Progenitor cell of endocrine pancreas (in vitro differentiated cells): ENCODE measurements at regions not wholly inside any gene's neighbourhood (a gene's known extent, or its start where the extent isn't known, plus 50 kb on each side); places are given as distances from the start of the nearest gene placed in this dataset.
A peak's percentile ranks its signal among the peaks of the same experiment; 100 is the strongest.
"Not testable (repeated sequence)": the region's sequence is repeated elsewhere in the genome, so short reads cannot be mapped to it uniquely, and the experiment has no call there.

Experiments
- DNase-seq: peaks from one replicate; pipeline ENCODE4 v3.0.0; 2021; ENCODE audit warnings: low spot score; ENCODE audit not compliant: unreplicated experiment
- H3K27ac Mint-ChIP-seq: 2 replicates; pipeline ENCODE4 v1.8.0; 2021; ENCODE audit warnings: mild to moderate bottlenecking, moderate library complexity, mixed read lengths
- H3K27me3 Mint-ChIP-seq: 2 replicates; pipeline ENCODE4 v1.8.0; 2021; ENCODE audit warnings: mixed read lengths
- H3K36me3 Mint-ChIP-seq: 2 replicates; pipeline ENCODE4 v1.8.0; 2022; ENCODE audit warnings: mixed read lengths; ENCODE audit not compliant: insufficient read depth
- H3K4me1 Mint-ChIP-seq: 2 replicates; pipeline ENCODE4 v1.8.0; 2021; ENCODE audit warnings: low read depth, mixed read lengths
- H3K4me3 Mint-ChIP-seq: 2 replicates; pipeline ENCODE4 v1.8.0; 2021; ENCODE audit warnings: low read depth, mild to moderate bottlenecking, moderate library complexity, mixed read lengths
- H3K9me3 Mint-ChIP-seq: 2 replicates; pipeline ENCODE4 v1.8.0; 2021; ENCODE audit warnings: low read depth, mixed read lengths
- CTCF ChIP-seq: fragments of 200-600 bp; sonication (generic); IDR thresholded peaks from one replicate; pipeline ENCODE4 v1.5.0; 2021; ENCODE audit warnings: antibody characterized with exemption, mild to moderate bottlenecking; ENCODE audit not compliant: unreplicated experiment

- H3K4me1 Mint-ChIP-seq: no peaks in the 10 kb centered on the region
- no peaks in the 10 kb centered on the region for H3K36me3 Mint-ChIP-seq
- no peak for TF ChIP-seq CTCF
- H3K27ac Mint-ChIP-seq: no peak overlapping the region
- H3K9me3 Mint-ChIP-seq: no peaks in the 10 kb centered on the region
- DNase-seq: no peak
- H3K27me3 Mint-ChIP-seq: no peaks in the 10 kb centered on the region
- no peak overlapping the region for H3K4me3 Mint-ChIP-seq
Measured at GRCh38 chr4:66157594-66157993, 487.3 kb upstream of the EPHA5 start.

- no peak for TF ChIP-seq CTCF
- DNase-seq: no peak
- Mint-ChIP-seq H3K27ac (no peak overlapping the region), H3K36me3 (no peaks in the 10 kb centered on the region), H3K27me3 (no peaks in the 10 kb centered on the region), H3K4me1 (no peaks in the 10 kb centered on the region), H3K4me3 (no peak overlapping the region), H3K9me3 (no peaks in the 10 kb centered on the region)
Measured at GRCh38 chr4:66130042-66130441, 459.8 kb upstream of the EPHA5 start.

- Mint-ChIP-seq H3K4me1 (no peaks in the 10 kb centered on the region), H3K27ac (no peak overlapping the region), H3K9me3 (no peaks in the 10 kb centered on the region), H3K36me3 (no peaks in the 10 kb centered on the region), H3K4me3 (no peak overlapping the region), H3K27me3 (no peaks in the 10 kb centered on the region)
- TF ChIP-seq CTCF: no peak
- DNase-seq: no peak
Measured at GRCh38 chr4:66123831-66124413, 453.6 kb upstream of the EPHA5 start.

GRCh38 chr4:66123190-66123589 lies 452.9 kb upstream of the EPHA5 start:
- no peaks in the 10 kb centered on the region for H3K27me3 Mint-ChIP-seq
- no peak for DNase-seq
- no peaks in the 10 kb centered on the region for H3K9me3 Mint-ChIP-seq
- no peaks in the 10 kb centered on the region for H3K4me1 Mint-ChIP-seq
- no peak overlapping the region for H3K4me3 Mint-ChIP-seq
- H3K36me3 Mint-ChIP-seq: no peaks in the 10 kb centered on the region
- TF ChIP-seq CTCF: no peak
- H3K27ac Mint-ChIP-seq: no peak overlapping the region

- not testable (repeated sequence) for H3K4me1 Mint-ChIP-seq, H3K27me3 Mint-ChIP-seq, H3K27ac Mint-ChIP-seq, H3K36me3 Mint-ChIP-seq, DNase-seq, H3K4me3 Mint-ChIP-seq
- peaks cover 10% of the 10 kb centered on the region for H3K9me3 Mint-ChIP-seq
Measured at GRCh38 chr4:66115231-66115630, 444.9 kb upstream of the EPHA5 start.

GRCh38 chr4:66108898-66109297 lies 438.6 kb upstream of the EPHA5 start:
- peak; percentile 21 for TF ChIP-seq CTCF
- H3K4me3 Mint-ChIP-seq: no peak overlapping the region
- no peaks in the 10 kb centered on the region for H3K36me3 Mint-ChIP-seq
- H3K27me3 Mint-ChIP-seq: no peaks in the 10 kb centered on the region
- no peaks in the 10 kb centered on the region for H3K4me1 Mint-ChIP-seq
- no peak for DNase-seq
- H3K9me3 Mint-ChIP-seq: peaks cover 12% of the 10 kb centered on the region
- no peak overlapping the region for H3K27ac Mint-ChIP-seq
